ENCODE measurements at regions not wholly inside any gene's neighbourhood (a gene's known extent, or its start where the extent isn't known, plus 50 kb on each side); places are given as distances from the start of the nearest gene placed in this dataset.

GRCh38 chr21:35754583-35754982 is 305.7 kb downstream of the SETD4 start:
- ChIA-PET POLR2A (no interaction called here), CTCF (interaction anchor here (0.6 kb wide), 1 partner anchor 186 kb away, joined by 3 read pairs; no protein-coding TSS in a partner anchor)
- H3K36me3 ChIP-seq (ENCODE audit: control insufficient read depth in 2 of 2, insufficient read depth in 1 of 2, low read length in 2 of 2) = no peaks in the 10 kb centered on the region
- no peak overlapping the region for H3K4me3 ChIP-seq (ENCODE audit: low read depth, low read length)
- H3K27ac ChIP-seq (ENCODE audit: extremely low read depth, low read depth, low read length) = no peak overlapping the region
- no peaks in the 10 kb centered on the region for H3K9me3 ChIP-seq (ENCODE audit: control insufficient read depth, insufficient read depth, low read depth, low read length)
- TF ChIP-seq ZEB2 (tag by site-specific recombination; IDR thresholded peaks at IDR 0.05) = no peak
- no peak for TF ChIP-seq ZNF10 (tag by site-specific recombination; IDR thresholded peaks at IDR 0.05)
- no peak for TF ChIP-seq ZNF704 (tag by site-specific recombination; IDR thresholded peaks at IDR 0.05)
- no peak for TF ChIP-seq PRDM2 (tag by site-specific recombination; IDR thresholded peaks at IDR 0.05; ENCODE audit: borderline replicate concordance)
- TF ChIP-seq ZNF555 (tag by site-specific recombination; conservative IDR thresholded peaks at IDR 0.05) = no peak
- no peak for TF ChIP-seq ZNF37A (tag by site-specific recombination; IDR thresholded peaks at IDR 0.05)
- no peak for TF ChIP-seq GFI1B (tag by site-specific recombination; IDR thresholded peaks at IDR 0.05)
- TF ChIP-seq ZNF416 (tag by site-specific recombination; IDR thresholded peaks at IDR 0.05) = no peak
- TF ChIP-seq ZNF747 (tag by site-specific recombination; IDR thresholded peaks at IDR 0.05) = no peak
- TF ChIP-seq ZNF549 (tag by site-specific recombination; IDR thresholded peaks at IDR 0.05) = no peak
- TF ChIP-seq KLF10 (tag by site-specific recombination; IDR thresholded peaks at IDR 0.05) = no peak
- no peak for TF ChIP-seq ZNF488 (tag by site-specific recombination; IDR thresholded peaks at IDR 0.05)
- no peaks in the 10 kb centered on the region for H3K4me1 ChIP-seq (ENCODE audit: control insufficient read depth, insufficient read depth, low read length)

GRCh38 chr21:35753308-35753707 is 307.0 kb downstream of the SETD4 start:
- H3K4me1 ChIP-seq (ENCODE audit: control insufficient read depth, insufficient read depth, low read length) = no peaks in the 10 kb centered on the region
- ChIA-PET CTCF (interaction anchor here (0.9 to 1.5 kb wide), 3 partner anchors 12 to 86 kb away, joined by 3 to 4 read pairs (median 3); no protein-coding TSS in a partner anchor), POLR2A (no interaction called here)
- H3K36me3 ChIP-seq (ENCODE audit: control insufficient read depth in 2 of 2, insufficient read depth in 1 of 2, low read length in 2 of 2) = no peaks in the 10 kb centered on the region
- no peak overlapping the region for H3K27ac ChIP-seq (ENCODE audit: extremely low read depth, low read depth, low read length)
- no peaks in the 10 kb centered on the region for H3K9me3 ChIP-seq (ENCODE audit: control insufficient read depth, insufficient read depth, low read depth, low read length)
- no peak overlapping the region for H3K4me3 ChIP-seq (ENCODE audit: low read depth, low read length)
- no peak for TF ChIP-seq ZNF416 (tag by site-specific recombination; IDR thresholded peaks at IDR 0.05)

- Histone ChIP-seq H3K36me3 (ENCODE audit: control insufficient read depth in 2 of 2, insufficient read depth in 1 of 2, low read length in 2 of 2) (no peaks in the 10 kb centered on the region), H3K27ac (ENCODE audit: extremely low read depth, low read depth, low read length) (no peak overlapping the region), H3K4me1 (ENCODE audit: control insufficient read depth, insufficient read depth, low read length) (no peaks in the 10 kb centered on the region), H3K9me3 (ENCODE audit: control insufficient read depth, insufficient read depth, low read depth, low read length) (no peaks in the 10 kb centered on the region), H3K4me3 (ENCODE audit: low read depth, low read length) (no peak overlapping the region)
- ChIA-PET POLR2A (no interaction called here), CTCF (no interaction called here)
- TF ChIP-seq TSHZ1 (tag by site-specific recombination; IDR thresholded peaks at IDR 0.05; ENCODE audit: borderline replicate concordance) (no peak), ZNF624 (tag by site-specific recombination; IDR thresholded peaks at IDR 0.05) (no peak), ZNF768 (tag by site-specific recombination; IDR thresholded peaks at IDR 0.05) (no peak), AEBP2 (tag by site-specific recombination; IDR thresholded peaks at IDR 0.05; ENCODE audit: borderline replicate concordance) (no peak), ZBTB17 (tag by site-specific recombination; IDR thresholded peaks at IDR 0.05) (no peak), ZNF707 (tag by site-specific recombination; IDR thresholded peaks at IDR 0.05) (no peak), OSR2 (tag by site-specific recombination; IDR thresholded peaks at IDR 0.05) (no peak), MEIS1 (CRISPR knock-in tag; IDR thresholded peaks at IDR 0.05; ENCODE audit: borderline replicate concordance) (no peak)
These were observed 309.2 kb downstream of the SETD4 start for GRCh38 chr21:35751171-35751570.

All from HEK293 (cell line).